NCI-H1417 (cell line): ENCODE measurements at regions not wholly inside any gene's neighbourhood (a gene's known extent, or its start where the extent isn't known, plus 50 kb on each side); places are given as distances from the start of the nearest gene placed in this dataset.
"Not testable (repeated sequence)": the region's sequence is repeated elsewhere in the genome, so short reads cannot be mapped to it uniquely, and the experiment has no call there.

Source experiments
- DNase-seq, 3 experiments: peaks; one replicate each; lab custom pipeline; 2025; lab: John Stamatoyannopoulos, UW

- DNase-seq, result peak; percentile 61 to 85 (median 73)
Measured at GRCh38 chr3:28575746-28576613, 227.4 kb upstream of the AZI2 start.

GRCh38 chr3:28576614-28577200, 228.1 kb upstream of the AZI2 start:
- DNase-seq, result peak; percentile 32 to 60 (median 48)

- peak in 1 of 3 experiments; percentile 26 for DNase-seq
Measured at GRCh38 chr3:28577941-28578500, 229.4 kb upstream of the AZI2 start.

- DNase-seq, result no peak
Measured at GRCh38 chr3:28586325-28586724, 237.7 kb upstream of the AZI2 start.

- no peak for DNase-seq
Measured at GRCh38 chr3:28587723-28588122, 239.1 kb upstream of the AZI2 start.

GRCh38 chr3:28590216-28590615, 241.6 kb upstream of the AZI2 start:
- no peak for DNase-seq

GRCh38 chr3:28590860-28591259, 242.2 kb upstream of the AZI2 start:
- DNase-seq, result no peak

- DNase-seq, result no peak
Measured at GRCh38 chr3:28595372-28595771, 246.7 kb upstream of the AZI2 start.

- no peak for DNase-seq
Measured at GRCh38 chr3:28597452-28597851, 248.8 kb upstream of the AZI2 start.

- DNase-seq, result no peak
Measured at GRCh38 chr3:28598165-28598564, 249.5 kb upstream of the AZI2 start.

GRCh38 chr3:28601291-28601690, 252.7 kb upstream of the AZI2 start:
- peak in 1 of 3 experiments; percentile 1 for DNase-seq

- DNase-seq, result no peak
Measured at GRCh38 chr3:28606283-28606682, 257.7 kb upstream of the AZI2 start.

- DNase-seq, result peak in 2 of 3 experiments; percentile 8 to 54
Measured at GRCh38 chr3:28612232-28612631, 263.6 kb upstream of the AZI2 start.

GRCh38 chr3:28613511-28614106, 265.0 kb upstream of the AZI2 start:
- no peak for DNase-seq

- DNase-seq, result no peak
Measured at GRCh38 chr3:28615071-28615470, 266.4 kb upstream of the AZI2 start.

GRCh38 chr3:28615971-28616370, 267.3 kb upstream of the AZI2 start:
- no peak for DNase-seq

- DNase-seq, result no peak
Measured at GRCh38 chr3:28617821-28618220, 269.2 kb upstream of the AZI2 start.

- no peak for DNase-seq
Measured at GRCh38 chr3:28623106-28623505, 274.5 kb upstream of the AZI2 start.

GRCh38 chr3:28624084-28624483, 275.5 kb upstream of the AZI2 start:
- DNase-seq, result no peak

- DNase-seq, result not testable (repeated sequence)
Measured at GRCh38 chr3:28627843-28628242, 279.2 kb upstream of the AZI2 start.

GRCh38 chr3:28634019-28634418, 285.4 kb upstream of the AZI2 start:
- DNase-seq, result no peak

GRCh38 chr3:28637742-28638141, 289.1 kb upstream of the AZI2 start:
- no peak for DNase-seq

- no peak for DNase-seq
Measured at GRCh38 chr3:28645149-28645548, 296.5 kb upstream of the AZI2 start.
